Rectal smooth muscle tissue (tissue), 1 donor: ENCODE measurements at regions not wholly inside any gene's neighbourhood (a gene's known extent, or its start where the extent isn't known, plus 50 kb on each side); places are given as distances from the start of the nearest gene placed in this dataset.

ENCODE experiments used
- H3K27ac ChIP-seq: one replicate; pipeline ENCODE4 v1.7.0; 2013; ENCODE audit warnings: low read depth, low read length, inconsistent platforms
- H3K27me3 ChIP-seq: one replicate; pipeline ENCODE4 v1.7.0; 2013; ENCODE audit warnings: low read length; ENCODE audit not compliant: control insufficient read depth, insufficient read depth
- H3K36me3 ChIP-seq: one replicate; pipeline ENCODE4 v1.7.0; 2013; ENCODE audit warnings: low read length; ENCODE audit not compliant: control insufficient read depth, insufficient read depth
- H3K4me1 ChIP-seq: one replicate; pipeline ENCODE4 v1.7.0; 2013; ENCODE audit warnings: low read length; ENCODE audit not compliant: control insufficient read depth, insufficient read depth
- H3K4me3 ChIP-seq: one replicate; pipeline ENCODE4 v1.7.0; 2013; ENCODE audit warnings: low read length
- H3K9ac ChIP-seq: one replicate; pipeline ENCODE4 v1.7.0; 2013; ENCODE audit warnings: low read length

- Histone ChIP-seq H3K4me1 (no peaks in the 10 kb centered on the region), H3K9ac (no peak overlapping the region), H3K27me3 (no peaks in the 10 kb centered on the region), H3K27ac (no peak overlapping the region), H3K36me3 (no peaks in the 10 kb centered on the region), H3K4me3 (no peak overlapping the region)
Observed at GRCh38 chr3:187795207-187795960, 50.1 kb upstream of the BCL6 start.

- Histone ChIP-seq H3K27ac (no peak overlapping the region), H3K4me1 (no peaks in the 10 kb centered on the region), H3K27me3 (peaks cover 3% of the 10 kb centered on the region), H3K9ac (no peak overlapping the region), H3K4me3 (no peak overlapping the region), H3K36me3 (no peaks in the 10 kb centered on the region)
Observed at GRCh38 chr3:187798126-187798525, 52.9 kb upstream of the BCL6 start.

DNA sequence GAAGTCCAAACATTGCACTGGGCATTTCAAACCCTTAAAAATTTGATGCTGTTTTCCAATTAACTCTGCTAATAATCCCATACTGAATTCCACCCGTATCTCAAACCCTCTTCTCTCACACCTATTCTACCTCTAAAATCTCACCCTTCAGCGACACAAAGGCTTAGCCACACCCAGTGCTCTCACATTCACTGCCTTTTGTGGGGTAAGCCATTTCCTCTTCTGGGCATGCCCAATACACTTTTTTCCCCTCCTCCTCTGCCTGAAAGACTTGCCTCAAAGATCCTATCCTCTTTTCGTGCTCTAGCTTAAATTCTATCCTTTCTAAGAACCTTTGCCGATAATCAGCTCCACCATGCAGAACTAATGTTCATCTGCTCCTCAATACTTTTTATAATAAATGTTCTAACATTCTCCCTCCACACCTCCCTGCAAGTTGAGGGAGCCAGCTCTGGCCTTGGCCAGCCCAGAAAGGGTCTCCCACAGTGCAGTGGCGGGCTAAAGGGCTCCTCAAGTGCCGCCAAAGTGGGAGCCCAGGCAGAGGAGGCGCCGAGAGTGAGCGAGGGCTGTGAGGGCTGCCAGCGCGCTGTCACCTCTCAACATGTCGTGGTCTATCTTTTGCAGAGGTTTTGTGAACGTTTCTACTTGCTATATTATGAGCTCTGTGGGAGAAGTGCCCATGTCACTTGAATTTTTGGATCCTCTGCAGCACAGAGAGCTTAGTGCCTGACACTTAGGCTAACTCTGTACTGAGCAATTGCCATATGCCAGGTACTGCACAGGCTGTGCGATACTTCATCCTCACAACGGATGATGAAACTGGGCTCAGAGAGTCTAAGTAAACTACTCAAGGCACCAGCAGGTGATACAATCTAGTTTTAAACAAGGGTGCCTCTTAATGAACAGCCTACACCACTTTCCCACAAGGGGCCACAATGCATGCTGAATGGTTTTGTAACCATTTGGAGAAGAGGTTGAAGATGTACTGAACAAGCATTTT lies 53.6 kb upstream of the BCL6 start:
- peaks cover 3% of the 10 kb centered on the region for H3K27me3 ChIP-seq
- no peak overlapping the region for H3K9ac ChIP-seq
- H3K36me3 ChIP-seq: no peaks in the 10 kb centered on the region
- H3K4me3 ChIP-seq: no peak overlapping the region
- H3K4me1 ChIP-seq: no peaks in the 10 kb centered on the region
- no peak overlapping the region for H3K27ac ChIP-seq

DNA sequence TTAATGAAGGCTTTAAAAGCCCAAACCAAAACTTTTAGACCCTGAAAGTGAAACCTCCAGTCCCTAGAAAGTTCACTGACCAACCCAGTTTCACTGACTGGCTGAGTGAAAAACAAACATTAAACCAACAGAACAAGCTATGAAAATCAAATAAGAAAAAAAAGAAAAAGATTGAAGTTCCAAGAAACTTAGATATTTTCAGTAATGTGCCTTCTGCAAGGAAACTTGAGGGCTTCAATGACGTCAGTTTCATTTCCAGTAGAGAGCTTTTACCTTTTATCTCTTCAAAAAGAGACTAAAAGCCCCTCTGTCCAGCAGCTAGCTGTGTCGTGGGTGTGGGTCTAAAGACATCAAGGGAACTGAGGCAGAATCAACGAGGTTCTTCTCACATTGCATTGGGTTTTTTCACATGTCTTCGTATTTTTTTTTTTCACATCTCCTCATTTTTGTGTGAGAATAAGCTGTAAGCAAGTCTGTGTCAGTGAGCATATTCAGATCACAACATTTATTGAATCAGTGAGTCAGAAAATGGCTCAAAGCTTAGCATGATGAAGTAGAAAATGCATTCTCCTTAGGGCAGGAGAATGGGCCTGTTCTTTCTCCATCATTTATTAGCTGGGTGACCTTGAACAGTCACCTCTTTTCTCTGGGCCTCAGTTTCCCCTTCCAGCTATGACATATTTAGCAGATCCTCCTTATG lies 54.8 kb upstream of the BCL6 start:
- H3K27me3 ChIP-seq: peaks cover 3% of the 10 kb centered on the region
- no peak overlapping the region for H3K4me3 ChIP-seq
- H3K27ac ChIP-seq: no peak overlapping the region
- H3K4me1 ChIP-seq: no peaks in the 10 kb centered on the region
- H3K36me3 ChIP-seq: no peaks in the 10 kb centered on the region
- no peak overlapping the region for H3K9ac ChIP-seq

DNA sequence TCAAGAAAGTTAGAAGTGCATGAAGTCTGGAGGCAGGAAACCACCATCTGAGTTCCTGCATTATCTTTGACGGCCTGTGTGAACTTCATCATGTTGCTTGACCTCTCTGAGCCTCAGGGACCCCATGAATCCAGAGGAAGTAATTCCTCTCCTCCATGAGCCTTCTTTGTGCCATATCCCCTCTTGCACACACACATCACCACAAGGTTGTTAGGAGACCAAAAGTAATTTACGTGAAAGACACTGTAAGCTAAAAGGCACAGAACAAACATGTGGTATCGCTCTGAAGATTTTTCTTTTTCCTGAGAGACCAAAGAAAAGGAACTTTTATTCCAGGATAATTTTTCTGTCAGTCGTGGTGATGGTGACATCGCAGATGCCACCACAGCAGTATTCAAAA lies 55.9 kb upstream of the BCL6 start:
- Histone ChIP-seq H3K27me3 (peaks cover 3% of the 10 kb centered on the region), H3K4me1 (no peaks in the 10 kb centered on the region), H3K9ac (no peak overlapping the region), H3K4me3 (no peak overlapping the region), H3K27ac (no peak overlapping the region), H3K36me3 (no peaks in the 10 kb centered on the region)

DNA sequence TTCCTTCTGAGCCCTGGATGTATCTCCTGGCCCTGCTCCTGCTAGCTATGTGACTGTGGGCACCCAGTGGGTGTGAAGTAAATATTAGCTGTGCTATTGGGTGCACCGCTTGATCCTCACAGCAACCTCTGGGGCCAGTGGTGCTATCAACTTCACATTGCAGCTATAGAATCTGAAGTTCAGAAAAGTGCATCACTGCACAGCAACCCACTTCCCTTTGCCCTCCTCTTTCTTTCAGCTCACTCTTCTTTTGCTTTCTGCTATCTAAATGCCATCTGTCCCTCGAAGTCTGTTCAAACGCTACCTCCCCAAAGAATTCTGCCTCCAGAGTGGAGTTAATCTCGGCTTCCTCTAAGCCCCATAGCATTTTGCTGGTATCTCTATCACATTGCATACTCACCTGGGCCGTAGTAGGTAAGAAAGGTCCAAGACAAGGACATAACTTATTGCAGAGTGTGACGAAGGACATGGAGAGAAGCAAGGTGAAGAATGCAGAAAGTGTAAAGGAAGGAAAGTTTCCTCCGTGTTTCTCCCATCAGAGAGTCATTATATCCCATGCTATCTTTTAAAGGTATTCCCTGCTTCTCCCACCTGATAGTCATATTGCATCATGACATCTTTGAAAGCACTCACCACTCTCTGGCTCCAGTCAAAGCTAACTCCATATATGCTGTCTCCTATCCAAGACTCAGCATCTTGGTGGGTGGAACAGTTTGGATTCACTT lies 57.1 kb upstream of the BCL6 start:
- H3K4me3 ChIP-seq: no peak overlapping the region
- no peak overlapping the region for H3K27ac ChIP-seq
- no peaks in the 10 kb centered on the region for H3K36me3 ChIP-seq
- peaks cover 3% of the 10 kb centered on the region for H3K27me3 ChIP-seq
- H3K9ac ChIP-seq: no peak overlapping the region
- H3K4me1 ChIP-seq: no peaks in the 10 kb centered on the region

DNA sequence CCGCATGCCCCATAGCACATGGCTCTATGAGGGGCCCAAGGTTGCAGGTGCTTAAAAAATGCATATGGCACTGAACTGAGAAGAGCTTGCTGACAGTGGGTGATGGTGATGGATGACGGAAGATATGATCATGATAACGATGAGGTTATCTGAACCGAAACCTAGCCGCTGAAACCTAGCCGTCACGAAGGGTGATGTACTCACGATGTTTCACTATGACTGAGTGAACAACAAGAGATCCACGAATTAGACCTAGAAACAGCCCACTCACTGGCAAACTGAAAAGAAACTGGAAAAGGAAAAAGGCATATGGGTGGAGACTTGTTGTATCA lies 57.6 kb upstream of the BCL6 start:
- H3K27me3 ChIP-seq: peaks cover 3% of the 10 kb centered on the region
- H3K9ac ChIP-seq: no peak overlapping the region
- no peak overlapping the region for H3K27ac ChIP-seq
- H3K4me1 ChIP-seq: no peaks in the 10 kb centered on the region
- no peaks in the 10 kb centered on the region for H3K36me3 ChIP-seq
- H3K4me3 ChIP-seq: no peak overlapping the region

DNA sequence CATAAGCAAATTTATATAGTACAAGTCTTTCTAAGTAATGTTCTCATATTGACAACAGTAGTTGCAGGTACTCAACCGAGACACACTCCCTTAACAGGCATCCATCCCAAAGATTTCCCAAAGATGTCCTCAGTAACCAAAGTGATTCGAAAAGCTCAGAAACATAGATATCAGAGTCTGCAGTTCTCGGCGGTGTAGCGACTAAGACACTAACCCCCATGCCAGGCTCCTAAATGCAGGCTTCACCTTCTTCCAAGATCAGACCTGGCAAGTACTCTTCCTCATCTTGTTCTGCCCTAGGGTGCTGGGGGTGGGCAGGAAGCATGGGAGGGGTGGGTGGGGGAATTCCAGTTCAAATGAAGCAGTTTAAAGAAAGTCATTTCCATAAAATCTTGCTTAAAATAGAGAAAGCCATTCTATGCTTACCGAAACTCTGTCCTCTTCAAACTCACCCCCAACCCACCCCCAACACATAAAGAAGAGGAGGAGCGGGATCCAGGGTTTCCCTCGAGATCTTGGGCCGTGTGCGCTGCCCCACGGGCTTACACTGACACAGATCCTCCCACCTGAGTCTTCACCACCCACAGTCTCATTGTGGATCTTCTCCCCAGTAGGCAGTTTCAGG lies 59.0 kb upstream of the BCL6 start:
- Histone ChIP-seq H3K4me3 (no peak overlapping the region), H3K9ac (no peak overlapping the region), H3K36me3 (no peaks in the 10 kb centered on the region), H3K27me3 (peaks cover 3% of the 10 kb centered on the region), H3K27ac (no peak overlapping the region), H3K4me1 (no peaks in the 10 kb centered on the region)

- H3K9ac ChIP-seq: no peak overlapping the region
- H3K36me3 ChIP-seq: no peaks in the 10 kb centered on the region
- no peak overlapping the region for H3K4me3 ChIP-seq
- no peaks in the 10 kb centered on the region for H3K4me1 ChIP-seq
- peaks cover 3% of the 10 kb centered on the region for H3K27me3 ChIP-seq
- no peak overlapping the region for H3K27ac ChIP-seq
Observed at GRCh38 chr3:187804745-187805121, 59.5 kb upstream of the BCL6 start.

GRCh38 chr3:187805774-187806173 lies 60.5 kb upstream of the BCL6 start:
- Histone ChIP-seq H3K36me3 (no peaks in the 10 kb centered on the region), H3K4me3 (no peak overlapping the region), H3K9ac (no peak overlapping the region), H3K4me1 (no peaks in the 10 kb centered on the region), H3K27ac (no peak overlapping the region), H3K27me3 (peaks cover 3% of the 10 kb centered on the region)

DNA sequence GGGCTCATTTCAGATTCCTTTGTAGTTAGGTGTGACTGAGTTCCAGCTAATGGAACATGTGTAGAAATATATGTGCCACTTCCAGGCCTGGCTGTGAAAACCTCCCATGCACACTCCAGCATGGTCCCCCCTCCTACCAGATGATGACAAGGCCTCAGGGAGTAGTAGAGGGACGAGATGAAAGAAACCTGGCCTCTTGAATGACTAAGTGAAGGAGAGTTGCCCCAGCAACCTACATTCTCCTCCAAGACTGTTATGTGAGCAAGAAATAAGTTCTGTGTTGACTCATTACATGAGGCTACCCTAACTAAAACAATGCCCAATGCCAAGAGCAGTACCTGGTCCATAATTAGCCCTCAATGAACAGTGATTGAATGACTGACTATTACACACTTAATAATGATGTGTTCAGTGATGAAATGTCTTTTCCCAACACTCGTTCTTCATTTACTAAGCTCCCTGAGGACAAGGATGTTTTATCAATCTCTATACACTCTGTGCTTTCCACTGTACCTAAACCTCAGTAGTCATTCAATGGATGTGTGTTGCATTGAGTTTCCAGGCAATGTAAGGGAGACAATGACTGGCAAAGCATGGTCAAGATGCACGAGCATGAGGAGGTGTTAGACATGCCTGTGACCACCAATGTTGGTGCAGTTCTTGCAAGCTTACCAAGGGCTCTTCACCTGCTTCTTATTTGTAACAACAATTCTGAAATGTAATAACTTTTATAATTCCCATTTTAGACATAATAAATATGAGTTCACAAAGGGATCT lies 62.0 kb upstream of the BCL6 start:
- Histone ChIP-seq H3K9ac (no peak overlapping the region), H3K27ac (no peak overlapping the region), H3K27me3 (peaks cover 3% of the 10 kb centered on the region), H3K4me3 (no peak overlapping the region), H3K36me3 (no peaks in the 10 kb centered on the region), H3K4me1 (no peaks in the 10 kb centered on the region)
